Brain microvascular endothelial cell (primary cell): ENCODE measurements at regions not wholly inside any gene's neighbourhood (a gene's known extent, or its start where the extent isn't known, plus 50 kb on each side); places are given as distances from the start of the nearest gene placed in this dataset.

Experiments used
- DNase-seq: peaks from one replicate; pipeline ENCODE4 v3.0.0-alpha.2; 2020
- H3K27ac ChIP-seq: fragments of 250-450 bp; sonication (Bioruptor Pico); 2 replicates; pipeline ENCODE4 v1.5.1; 2020; ENCODE audit warnings: mild to moderate bottlenecking, moderate library complexity
- H3K27me3 ChIP-seq: fragments of 250-450 bp; sonication (Bioruptor Pico); replicated peaks from 2 replicates; pipeline ENCODE4 v1.5.1; 2020; ENCODE audit warnings: mild to moderate bottlenecking
- H3K36me3 ChIP-seq: fragments of 250-450 bp; sonication (Bioruptor Pico); replicated peaks from 2 replicates; pipeline ENCODE4 v1.5.1; 2020; ENCODE audit warnings: mild to moderate bottlenecking
- H3K4me3 ChIP-seq: 2 replicates; pipeline ENCODE4 v1.5.1; 2011; ENCODE audit warnings: low read depth, mild to moderate bottlenecking, control low read depth, low read length, moderate library complexity
- in situ Hi-C: cut with HindIII; loops from 2 replicates; pipeline ENCODE4 v1.10.0; 2017; ENCODE audit warnings: low sequenced_read_pairs, low pct_ligation_motif_present
- TF ChIP-seq, protein P1 (sequence below): IDR thresholded peaks from 2 replicates; pipeline ENCODE4 v1.5.1; 2011; ENCODE audit warnings: low read depth, mild to moderate bottlenecking, moderate library complexity, low read length, control low read depth, inconsistent platforms; ENCODE audit errors: missing control alignments

DNA sequence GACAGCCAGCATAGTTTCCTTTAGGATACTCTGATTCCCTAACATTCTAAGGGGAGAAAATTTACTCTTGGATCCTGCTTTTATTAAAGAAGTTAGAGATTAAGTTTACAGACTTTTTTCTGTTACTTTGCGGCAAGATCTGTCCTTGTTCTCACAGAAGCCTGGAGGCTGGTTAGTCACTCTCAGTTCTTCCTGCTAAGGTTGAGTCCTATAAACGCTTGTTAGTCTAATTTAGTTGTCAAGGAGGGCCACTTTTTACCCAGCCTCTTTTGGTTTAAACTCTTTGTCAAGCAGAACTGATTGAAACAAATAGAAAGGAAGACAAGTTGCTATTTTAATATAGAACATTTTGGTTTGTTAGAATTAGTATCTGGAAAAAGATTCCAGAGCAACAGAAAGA is 89.7 kb downstream of the C21orf91 start:
- no peak overlapping the region for H3K27ac ChIP-seq
- in situ Hi-C loops, result no loop called here
- no peak for DNase-seq
- no peaks in the 10 kb centered on the region for H3K27me3 ChIP-seq
- H3K36me3 ChIP-seq, result no peaks in the 10 kb centered on the region
- H3K4me3 ChIP-seq, result no peak overlapping the region
- TF ChIP-seq, protein P1, sequence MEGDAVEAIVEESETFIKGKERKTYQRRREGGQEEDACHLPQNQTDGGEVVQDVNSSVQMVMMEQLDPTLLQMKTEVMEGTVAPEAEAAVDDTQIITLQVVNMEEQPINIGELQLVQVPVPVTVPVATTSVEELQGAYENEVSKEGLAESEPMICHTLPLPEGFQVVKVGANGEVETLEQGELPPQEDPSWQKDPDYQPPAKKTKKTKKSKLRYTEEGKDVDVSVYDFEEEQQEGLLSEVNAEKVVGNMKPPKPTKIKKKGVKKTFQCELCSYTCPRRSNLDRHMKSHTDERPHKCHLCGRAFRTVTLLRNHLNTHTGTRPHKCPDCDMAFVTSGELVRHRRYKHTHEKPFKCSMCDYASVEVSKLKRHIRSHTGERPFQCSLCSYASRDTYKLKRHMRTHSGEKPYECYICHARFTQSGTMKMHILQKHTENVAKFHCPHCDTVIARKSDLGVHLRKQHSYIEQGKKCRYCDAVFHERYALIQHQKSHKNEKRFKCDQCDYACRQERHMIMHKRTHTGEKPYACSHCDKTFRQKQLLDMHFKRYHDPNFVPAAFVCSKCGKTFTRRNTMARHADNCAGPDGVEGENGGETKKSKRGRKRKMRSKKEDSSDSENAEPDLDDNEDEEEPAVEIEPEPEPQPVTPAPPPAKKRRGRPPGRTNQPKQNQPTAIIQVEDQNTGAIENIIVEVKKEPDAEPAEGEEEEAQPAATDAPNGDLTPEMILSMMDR, result no peak

DNA sequence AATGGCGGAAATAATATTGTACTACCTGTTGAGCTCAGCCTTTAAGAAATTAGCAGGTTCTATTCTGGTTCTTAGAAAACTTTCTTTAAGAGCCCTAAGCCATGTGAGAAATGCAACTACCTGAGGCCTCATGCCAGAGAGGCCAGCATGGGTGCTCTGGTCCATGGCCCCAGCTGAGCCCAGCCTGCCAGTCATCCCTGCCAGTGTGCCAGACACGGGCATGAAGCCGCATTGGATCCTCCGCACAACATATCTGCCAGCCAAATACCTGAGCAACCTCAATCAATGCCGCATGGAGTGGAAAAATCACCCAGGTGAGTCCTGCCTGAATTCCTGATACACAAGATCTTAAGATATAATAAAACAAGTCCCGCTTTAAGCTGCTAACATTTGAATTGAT is 91.8 kb downstream of the C21orf91 start:
- TF ChIP-seq, protein P1, result no peak
- no peak for DNase-seq
- Histone ChIP-seq H3K4me3 (no peak overlapping the region), H3K27me3 (no peaks in the 10 kb centered on the region), H3K27ac (no peak overlapping the region), H3K36me3 (no peaks in the 10 kb centered on the region)
- in situ Hi-C loops, result no loop called here

DNA sequence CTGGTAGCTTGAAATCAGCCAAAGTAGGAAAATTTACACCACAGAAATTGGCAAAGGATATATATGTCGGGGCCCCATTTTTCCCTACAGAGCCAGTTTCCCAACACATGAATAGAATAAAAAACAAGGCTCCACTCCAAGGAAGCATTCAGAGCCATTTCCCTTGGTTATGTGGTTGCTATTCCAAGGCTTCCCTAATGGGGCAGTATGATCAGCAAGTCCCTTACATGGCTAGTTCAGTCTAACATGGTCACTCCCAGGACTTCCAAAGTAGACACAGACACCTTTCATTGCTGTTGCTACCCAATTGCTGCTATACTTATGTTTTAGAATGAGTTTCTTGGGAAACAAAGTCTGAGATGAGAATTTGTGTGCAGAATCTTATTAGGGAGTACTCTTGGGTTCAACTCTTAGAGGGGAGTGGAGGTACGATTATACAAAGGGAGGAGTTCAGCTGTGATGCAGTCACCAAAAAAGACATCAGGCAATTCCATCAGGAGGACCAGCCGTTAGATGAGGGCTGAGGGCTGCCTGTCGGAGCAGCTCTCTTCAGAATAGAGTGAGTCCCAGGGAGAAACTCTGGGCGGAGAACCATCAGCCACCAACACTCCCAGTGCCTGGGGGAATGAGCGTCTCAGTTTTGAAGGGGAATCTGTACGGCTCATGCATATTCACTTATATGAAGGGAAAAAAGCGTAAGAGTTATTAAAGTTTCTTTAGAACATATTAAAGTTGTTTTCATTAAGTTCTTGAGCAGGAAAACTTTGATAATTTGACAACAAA is 92.9 kb downstream of the C21orf91 start:
- no peaks in the 10 kb centered on the region for H3K27me3 ChIP-seq
- no peak for DNase-seq
- H3K36me3 ChIP-seq, result no peaks in the 10 kb centered on the region
- TF ChIP-seq, protein P1, result no peak
- in situ Hi-C loops, result no loop called here
- no peak overlapping the region for H3K27ac ChIP-seq
- no peak overlapping the region for H3K4me3 ChIP-seq

DNA sequence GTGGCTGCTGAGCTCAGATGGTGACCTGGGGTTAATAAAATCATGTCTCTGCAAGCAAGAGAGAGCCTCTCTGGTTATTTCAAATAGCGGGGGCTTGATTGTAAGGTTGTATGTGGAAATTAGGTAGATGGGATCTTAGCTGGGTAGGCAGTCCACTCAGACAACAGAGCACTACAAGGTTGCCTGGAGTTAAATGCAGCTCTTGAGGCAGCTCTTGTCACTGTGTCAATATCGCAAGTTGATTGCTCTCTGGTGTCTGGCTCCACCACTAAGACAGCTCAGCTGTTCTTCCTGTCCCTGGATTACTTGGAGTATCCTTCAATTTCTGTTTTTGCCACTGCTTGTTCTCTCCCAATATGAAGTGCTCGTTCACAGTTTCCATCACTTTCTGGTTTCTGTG is 93.8 kb downstream of the C21orf91 start:
- Histone ChIP-seq H3K27me3 (no peaks in the 10 kb centered on the region), H3K36me3 (no peaks in the 10 kb centered on the region), H3K27ac (no peak overlapping the region), H3K4me3 (no peak overlapping the region)
- in situ Hi-C loops, result no loop called here
- DNase-seq, result no peak
- TF ChIP-seq, protein P1, result no peak

DNA sequence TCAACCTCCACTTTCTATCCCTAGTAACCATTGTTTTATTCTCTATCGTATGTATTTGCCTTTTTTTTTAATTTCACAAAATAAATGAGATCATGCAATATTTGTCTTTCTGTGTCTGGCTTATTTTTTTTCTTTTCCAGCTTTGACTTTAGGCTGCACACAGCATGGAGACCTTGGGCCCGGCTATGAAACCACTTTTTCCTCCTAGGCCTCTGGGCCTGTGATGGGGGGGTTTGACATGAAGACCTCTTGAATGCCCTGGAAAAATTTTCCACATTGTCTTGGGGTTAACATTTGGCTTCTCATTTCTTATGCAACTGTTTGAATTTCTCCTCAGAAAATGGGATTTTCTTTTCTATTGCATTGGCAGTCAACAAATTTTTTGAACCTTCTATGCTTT is 100.2 kb upstream of the BTG3 start:
- in situ Hi-C loops, result no loop called here
- Histone ChIP-seq H3K36me3 (no peaks in the 10 kb centered on the region), H3K27me3 (no peaks in the 10 kb centered on the region), H3K4me3 (no peak overlapping the region), H3K27ac (no peak overlapping the region)
- no peak for DNase-seq
- TF ChIP-seq, protein P1, result no peak

DNA sequence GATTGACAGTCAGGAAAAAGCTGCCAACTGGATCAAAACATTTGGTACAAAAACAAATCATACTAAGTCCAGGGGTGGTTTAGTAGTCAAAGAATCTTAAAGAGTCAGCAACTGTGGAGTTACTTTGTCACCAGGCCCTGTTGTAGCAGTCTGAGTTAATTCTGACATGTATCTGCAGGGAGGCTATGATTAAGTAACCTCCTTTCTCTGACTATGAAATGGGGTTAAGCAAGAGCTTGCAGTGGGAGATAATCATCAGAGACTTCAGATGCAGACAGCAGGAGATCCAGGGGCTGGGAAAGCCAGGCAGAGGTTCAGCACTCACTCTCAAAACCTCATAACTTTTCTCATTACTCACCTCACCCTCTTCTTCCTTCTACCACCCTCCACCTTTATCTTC is 99.2 kb upstream of the BTG3 start:
- in situ Hi-C loops, result no loop called here
- Histone ChIP-seq H3K27ac (no peak overlapping the region), H3K27me3 (no peaks in the 10 kb centered on the region), H3K4me3 (no peak overlapping the region), H3K36me3 (no peaks in the 10 kb centered on the region)
- TF ChIP-seq, protein P1, result no peak
- no peak for DNase-seq
